Inflammatory macrophage (primary cell): ENCODE measurements at regions not wholly inside any gene's neighbourhood (a gene's known extent, or its start where the extent isn't known, plus 50 kb on each side); places are given as distances from the start of the nearest gene placed in this dataset.
"Not testable (repeated sequence)": the region's sequence is repeated elsewhere in the genome, so short reads cannot be mapped to it uniquely, and the experiment has no call there.

Source experiments
- DNase-seq, 2 donors: peaks; one replicate each; pipeline ENCODE4 v3.0.0-alpha.2; 2020 to 2022

- no peak for DNase-seq
Measured at GRCh38 chr13:47892374-47892773, 108.7 kb downstream of the SUCLA2 start.

DNA sequence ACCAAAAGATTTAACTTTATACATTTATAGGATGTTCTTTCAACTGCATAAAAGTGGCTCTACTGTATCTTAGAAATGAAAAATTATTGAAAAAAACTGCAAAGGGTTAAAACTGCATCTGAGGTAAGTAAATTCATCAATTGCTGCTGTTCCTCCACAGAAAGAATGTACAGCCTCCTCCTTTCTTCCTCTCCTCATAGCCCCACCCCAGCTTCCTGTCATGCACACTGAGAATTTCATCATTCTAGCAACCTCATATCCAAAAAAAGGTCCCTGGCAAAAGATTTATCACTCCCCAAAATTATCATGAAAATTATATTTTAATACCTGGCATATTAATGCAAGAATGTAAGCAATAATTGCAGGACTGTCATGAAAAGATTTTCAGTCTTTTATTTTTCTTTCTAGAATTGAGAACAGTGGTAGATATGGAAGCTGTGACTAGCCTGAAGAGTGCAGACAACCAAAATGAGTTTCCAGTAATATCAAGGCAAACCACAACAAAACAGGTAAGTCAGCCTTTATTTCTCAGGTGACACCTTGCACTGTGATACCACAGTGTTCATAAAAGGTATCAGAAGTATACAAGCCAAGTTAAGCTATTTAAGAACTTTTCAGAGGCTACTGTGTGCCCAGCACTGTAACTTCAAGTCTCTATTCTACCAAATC is 110.8 kb downstream of the SUCLA2 start:
- no peak for DNase-seq

DNA sequence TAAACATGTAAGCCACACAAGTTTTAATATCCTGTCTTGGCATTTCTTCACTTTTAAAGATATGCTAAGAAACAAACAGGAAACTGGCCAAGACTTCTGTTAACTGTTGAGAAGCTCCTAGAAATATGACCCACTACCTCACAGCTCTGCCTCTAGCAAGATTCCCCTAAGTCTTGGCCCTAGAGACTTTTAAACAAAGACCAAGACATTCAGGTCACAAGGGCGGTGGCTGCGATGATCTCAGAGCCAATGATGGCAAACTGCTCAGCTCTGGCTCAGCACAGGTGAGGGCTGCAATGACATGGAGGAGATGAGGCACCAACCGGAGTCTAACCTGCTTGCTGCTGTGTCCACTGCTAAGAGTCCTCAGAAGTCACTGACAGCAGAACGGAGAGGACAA is 114.8 kb downstream of the SUCLA2 start:
- no peak for DNase-seq

DNA sequence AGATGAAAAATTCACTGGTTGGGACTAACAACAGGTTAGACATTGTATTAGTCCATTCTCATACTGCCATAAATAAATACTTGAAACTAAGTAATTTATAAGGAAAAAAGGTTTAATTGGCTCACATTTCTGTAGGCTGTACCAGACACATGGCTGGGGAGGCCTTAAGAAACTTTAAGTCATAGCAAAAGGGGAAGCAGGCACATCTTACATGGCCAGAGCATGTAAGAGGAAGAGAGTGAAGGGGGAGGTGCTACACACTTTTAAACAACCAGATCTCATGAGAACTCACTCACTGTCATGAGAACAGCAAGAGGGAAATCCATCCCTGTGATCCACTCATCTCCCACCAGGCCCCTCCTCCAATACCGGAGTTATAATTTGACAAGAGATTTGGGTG is 125.9 kb downstream of the SUCLA2 start:
- DNase-seq = peak; percentile 73 to 77

GRCh38 chr13:47873987-47874386 is 127.1 kb downstream of the SUCLA2 start:
- DNase-seq = not testable (repeated sequence)

DNA sequence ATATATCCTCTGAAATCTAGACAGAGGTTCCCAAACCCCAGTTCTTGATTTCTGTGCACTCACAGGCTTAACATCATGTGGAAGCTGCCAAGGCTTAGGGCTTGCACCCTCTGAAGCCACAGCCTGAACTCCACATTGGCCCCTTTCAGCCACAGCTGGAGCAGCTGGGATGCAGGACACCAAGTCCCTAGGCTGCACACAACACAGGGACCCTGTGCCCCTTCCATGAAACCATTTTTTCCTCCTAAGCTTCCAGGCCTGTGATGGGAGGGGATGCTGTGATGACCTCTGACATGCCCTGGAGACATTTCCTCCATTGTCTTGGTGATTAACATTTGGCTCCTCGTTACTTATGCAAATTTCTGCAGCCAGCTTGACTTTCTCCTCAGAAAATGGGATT is 127.8 kb downstream of the SUCLA2 start:
- not testable (repeated sequence) for DNase-seq

GRCh38 chr13:47869776-47870175 is 131.3 kb downstream of the SUCLA2 start:
- DNase-seq = no peak

GRCh38 chr13:47865883-47866282 is 135.2 kb downstream of the SUCLA2 start:
- DNase-seq = no peak

GRCh38 chr13:47862841-47863240 is 138.2 kb downstream of the SUCLA2 start:
- DNase-seq = no peak

DNA sequence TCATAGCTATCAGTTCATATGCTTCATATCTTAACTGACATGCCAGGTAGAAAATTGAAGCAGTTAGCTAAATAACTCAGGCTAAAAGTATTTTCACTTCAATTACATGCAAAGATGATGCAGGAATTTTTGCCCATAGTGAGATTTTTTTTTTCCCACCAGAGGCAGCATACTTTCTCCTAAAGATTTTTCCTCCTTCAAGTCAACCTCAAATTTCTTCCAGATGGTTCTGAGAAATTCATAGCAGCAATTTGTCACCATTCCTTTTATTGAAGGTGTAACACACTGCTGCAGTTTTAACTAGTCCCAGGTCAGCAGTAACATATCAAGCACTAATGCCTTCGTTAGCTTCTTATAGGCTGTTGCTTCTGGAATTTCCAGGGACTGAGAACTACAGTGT is 141.9 kb downstream of the SUCLA2 start:
- no peak for DNase-seq

DNA sequence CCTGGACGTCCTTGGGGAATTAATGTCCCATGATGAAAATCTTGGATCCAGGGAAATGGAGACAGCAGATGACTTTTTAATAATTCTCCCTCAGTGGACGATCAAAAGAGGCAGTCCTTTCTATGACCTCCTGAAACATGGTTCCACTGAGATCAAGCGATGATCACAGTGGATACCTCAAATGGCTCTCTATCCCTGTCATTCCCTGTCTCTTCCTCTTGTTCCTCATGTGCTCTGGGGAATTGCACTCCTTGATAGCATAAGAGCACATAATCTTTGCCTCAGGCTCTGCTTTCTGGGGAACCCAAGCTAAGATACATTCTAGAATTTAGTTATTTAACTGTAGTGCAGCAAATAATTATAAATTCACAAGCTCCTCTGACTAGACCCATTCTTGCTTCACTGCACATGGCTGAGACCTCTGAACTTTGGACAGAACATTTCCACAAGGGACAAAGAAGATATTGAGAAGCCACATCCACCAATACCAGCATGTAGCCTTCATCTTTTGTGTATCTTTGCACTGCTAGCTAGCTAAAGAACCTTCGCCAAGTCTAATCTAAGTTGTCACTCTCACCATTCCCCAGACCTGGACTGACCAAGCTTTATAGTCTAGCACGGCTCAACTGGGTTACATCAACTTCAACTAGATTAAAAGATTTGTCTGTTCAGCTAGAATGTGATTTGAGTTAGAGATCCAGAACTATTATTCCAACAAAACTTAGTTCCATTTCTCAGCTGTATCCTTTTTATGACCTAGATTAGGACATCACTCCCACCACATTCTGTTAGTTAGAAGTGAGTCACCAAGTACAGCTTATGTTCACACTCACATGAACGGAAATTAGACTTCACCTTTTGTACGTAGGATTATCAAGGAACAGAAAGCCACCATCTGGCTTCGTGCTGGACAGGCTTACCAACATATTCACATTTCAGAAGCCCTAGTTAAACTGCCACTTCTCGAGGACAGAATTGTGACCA is 142.7 kb downstream of the SUCLA2 start:
- DNase-seq = peak; percentile 30 to 38

DNA sequence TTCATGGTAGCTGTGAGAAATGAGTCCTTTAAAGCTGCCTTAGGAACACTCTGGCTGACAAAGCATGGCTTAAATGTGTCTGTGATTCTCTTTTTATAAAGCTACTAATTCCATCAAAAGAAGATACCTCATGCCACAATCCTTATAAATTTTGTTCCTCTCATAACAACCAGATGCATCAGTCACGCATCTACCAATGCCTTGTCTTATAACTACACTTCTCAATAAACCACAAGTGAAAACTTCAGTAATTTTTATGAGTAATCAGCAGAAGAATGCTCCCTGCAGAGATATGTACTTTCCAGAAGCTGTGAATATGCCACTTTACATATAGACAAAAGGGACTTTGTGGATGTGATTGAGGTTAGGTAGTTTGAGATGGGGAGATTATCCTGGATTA is 147.8 kb downstream of the SUCLA2 start:
- no peak for DNase-seq

- no peak for DNase-seq
Measured at GRCh38 chr13:47846886-47847285, 154.2 kb downstream of the SUCLA2 start.

DNA sequence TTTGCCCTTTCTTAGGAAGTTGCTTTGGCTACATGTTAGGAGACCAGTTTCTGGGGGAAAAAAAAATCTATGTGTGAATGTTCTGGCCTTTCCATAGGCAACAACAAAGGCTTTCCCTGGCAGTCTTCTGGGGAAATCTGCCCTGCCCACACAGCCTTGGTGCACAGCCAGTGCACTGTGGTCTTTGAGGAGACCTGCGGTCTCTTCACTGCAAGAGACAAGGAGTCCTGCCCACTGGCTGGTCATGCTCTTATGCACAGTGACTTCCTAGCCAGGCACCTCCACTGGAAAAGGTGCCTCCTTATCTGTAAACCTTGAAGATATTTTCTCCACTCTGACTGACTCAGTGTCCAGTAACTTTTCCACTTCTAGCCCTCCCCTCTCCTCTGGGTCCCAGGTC is 155.1 kb downstream of the SUCLA2 start:
- no peak for DNase-seq

DNA sequence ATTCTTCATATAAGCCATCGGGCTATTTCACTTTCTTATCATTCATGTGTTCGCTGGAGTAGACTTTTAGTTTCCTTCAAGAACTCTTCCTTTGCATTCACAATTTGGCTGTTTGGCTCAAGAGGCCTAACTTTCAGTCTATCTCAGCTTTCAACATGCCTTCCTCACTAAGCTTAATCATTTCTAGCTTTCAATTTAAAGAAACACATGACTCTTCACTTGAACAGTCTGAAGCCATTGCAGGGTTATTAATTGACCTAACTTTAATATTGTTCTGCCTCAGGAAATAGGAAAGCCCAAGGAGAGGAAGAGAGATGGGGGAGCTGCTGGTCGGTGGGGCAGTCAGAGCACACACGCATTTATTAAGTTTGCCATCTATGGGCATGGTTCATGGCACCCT is 158.1 kb downstream of the SUCLA2 start:
- no peak for DNase-seq

DNA sequence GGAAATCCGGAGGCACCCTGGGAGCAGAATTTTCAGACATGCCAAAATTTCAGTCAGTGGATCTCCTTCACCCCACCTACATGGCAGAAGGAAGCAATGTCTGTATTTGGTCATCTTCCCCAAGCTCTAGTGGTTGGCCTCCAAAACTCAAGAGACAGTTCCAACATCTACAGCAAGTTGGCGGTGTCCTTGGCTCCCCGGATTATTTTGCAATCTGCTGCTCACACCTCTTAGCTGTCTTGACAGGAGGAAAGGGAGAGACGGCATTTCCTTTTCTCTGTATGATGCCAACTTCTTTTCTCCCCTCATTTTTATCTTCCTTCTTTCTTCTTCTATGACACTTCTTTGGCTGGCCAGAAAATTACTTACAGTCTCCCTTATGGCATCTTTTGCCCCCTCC is 159.9 kb downstream of the SUCLA2 start:
- no peak for DNase-seq

DNA sequence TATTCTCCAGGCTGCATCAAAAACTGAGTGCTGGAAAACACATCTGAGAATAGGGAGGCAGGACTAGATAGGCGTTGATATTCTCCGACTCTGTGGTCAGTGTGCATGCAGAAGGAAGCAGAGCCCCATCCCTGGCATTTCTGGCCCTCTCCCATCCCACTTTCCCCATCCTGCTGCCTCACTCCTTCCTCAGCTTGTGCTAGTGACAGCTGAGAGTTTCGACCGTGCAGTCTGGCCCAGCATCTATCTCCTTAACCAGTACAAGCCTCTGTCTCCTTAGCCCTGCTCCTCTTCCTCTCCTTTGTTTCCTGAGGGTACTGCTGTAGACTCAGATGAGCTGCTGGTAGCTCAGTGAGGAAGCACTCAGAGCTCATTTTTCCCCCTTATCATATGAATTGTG is 163.2 kb downstream of the SUCLA2 start:
- no peak for DNase-seq

DNA sequence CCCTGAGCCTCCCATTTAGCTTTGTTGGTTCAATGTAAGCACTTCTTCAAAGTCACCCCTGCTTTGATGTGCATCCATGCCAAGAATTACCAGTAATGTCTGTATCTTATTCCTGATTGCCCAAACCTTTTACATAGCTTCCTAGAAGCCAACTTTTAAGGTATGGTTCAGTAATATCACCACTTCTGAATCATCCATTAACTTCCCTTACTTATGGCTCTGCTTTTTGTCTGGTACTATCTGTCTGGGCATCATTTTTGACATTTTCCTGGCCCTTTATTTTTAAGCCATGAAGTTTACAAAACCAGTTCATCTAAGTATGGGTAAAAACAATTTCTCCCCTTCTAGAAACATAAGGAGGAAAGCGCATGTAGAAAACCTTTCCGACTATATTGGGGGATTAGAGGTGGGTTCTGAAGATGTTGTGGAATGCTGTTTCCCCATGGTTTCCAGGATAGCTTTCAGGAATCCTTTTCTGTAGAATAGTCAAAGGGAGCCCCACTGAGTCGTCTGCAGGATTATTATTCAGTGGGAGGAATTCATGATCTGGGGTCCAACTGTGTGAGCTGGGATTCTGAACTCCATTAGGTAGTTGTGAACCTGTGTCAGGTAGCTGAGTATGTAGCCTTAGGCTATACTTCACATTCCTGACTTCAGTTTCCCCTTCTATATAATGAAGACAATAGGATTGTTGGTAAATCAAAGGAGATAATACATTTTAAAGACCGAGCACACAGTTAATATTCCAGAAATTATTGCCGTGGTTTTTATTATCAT is 163.8 kb downstream of the SUCLA2 start:
- DNase-seq = no peak

DNA sequence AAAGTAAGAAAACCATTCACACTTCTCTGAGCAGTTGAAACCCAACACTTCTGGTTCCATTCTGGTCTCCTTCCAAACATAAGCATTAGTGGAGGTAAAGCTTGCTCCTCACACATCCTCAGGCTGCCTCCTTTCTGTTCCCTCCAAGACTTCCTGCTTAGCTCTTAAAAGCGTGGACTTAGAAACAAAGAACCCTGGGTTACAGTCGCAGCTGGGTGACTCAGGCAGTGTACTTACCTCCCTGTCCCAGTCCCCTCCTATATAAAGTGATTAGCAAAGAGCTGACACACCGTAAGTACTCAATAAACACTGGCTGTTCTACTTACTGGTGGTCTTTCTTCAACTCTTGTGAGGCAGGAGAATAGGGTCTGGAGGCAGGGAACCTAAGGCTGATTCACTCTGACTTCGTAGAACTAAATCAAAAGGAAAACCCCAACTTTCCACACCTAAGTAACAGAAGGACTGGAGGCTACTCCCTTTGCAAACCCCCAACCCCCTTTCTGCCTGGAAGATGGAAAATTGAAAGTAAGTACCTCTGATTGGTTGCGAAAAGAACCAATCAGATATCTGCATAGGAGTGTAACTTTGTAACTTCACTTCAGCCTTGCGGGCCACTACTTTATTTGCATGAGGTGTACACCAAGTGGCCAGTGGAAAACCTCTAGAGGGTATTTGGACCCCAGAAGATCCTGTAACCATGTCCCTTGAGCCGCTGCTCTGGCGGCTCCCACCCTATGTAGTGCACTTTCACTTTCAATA is 165.4 kb downstream of the SUCLA2 start:
- no peak for DNase-seq

- DNase-seq = no peak
Measured at GRCh38 chr13:47832458-47832972, 168.6 kb downstream of the SUCLA2 start.

GRCh38 chr13:47831265-47831664 is 169.8 kb downstream of the SUCLA2 start:
- DNase-seq = no peak

GRCh38 chr13:47829690-47830089 is 171.4 kb downstream of the SUCLA2 start:
- DNase-seq = no peak
